Hematopoietic multipotent progenitor cell treated with erythropoietin and hydrocortisone succinate and interleukin-3 and kit ligand, for 8 days (in vitro differentiated cells): ENCODE measurements at regions not wholly inside any gene's neighbourhood (a gene's known extent, or its start where the extent isn't known, plus 50 kb on each side); places are given as distances from the start of the nearest gene placed in this dataset.
"Not testable (repeated sequence)": the region's sequence is repeated elsewhere in the genome, so short reads cannot be mapped to it uniquely, and the experiment has no call there.

ENCODE experiments used
- DNase-seq: peaks from one replicate; pipeline ENCODE4 v3.0.0-alpha.2; 2015

DNA sequence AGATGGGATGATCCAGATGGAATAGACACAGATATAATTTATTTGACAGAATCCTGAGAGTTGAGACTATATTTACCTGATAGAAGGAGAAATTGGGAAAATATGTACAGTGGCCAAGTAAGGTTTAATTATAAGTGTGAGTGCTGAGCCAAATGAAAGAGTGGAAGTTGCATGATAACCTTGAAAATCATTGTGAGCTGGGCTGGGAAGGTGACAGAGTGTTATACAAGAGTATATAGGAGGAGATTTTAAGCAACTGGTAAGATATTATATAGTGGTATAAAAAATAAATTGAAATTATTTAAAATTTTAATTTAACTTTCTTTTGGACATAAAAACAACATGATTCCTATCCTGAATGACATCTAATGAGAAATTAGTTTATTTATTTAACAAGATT is 340.8 kb downstream of the NUP35 start:
- no peak for DNase-seq

DNA sequence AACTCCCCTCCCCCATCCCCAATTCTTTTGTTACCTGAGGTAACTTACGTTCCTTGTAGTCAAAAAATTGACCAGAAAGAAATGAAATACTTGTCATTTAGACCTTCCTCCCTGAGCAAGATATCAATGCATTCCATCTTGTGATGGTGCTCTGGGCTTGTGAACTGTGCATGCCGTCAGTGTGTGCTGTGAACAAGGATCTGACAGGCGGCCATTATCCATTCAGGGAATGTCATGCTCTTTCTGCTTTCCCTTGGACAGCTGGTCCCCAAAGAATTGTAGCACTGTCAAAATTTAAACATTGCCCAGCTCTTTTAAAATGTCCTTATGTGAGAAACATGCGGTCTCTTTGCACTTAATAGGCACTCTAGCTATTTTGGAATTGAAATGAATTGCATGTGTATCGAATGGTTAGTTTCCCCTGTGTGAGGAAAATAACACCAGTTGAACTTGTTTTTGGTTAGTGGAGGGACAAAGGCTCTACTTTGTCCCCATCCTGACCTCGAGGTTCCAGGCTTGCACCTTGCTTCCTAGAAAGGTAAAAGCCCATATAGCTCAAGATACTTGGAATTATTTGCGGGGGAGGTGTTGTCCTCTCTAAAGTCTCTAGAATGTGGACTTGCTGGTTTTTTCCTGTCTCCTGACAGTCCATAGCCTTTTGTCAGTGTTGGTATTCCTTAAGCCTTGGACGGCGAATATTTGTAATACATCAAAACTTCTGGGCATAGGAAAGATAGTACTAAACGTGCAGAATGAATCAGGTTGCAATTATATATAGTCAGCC is 350.9 kb downstream of the NUP35 start:
- no peak for DNase-seq

DNA sequence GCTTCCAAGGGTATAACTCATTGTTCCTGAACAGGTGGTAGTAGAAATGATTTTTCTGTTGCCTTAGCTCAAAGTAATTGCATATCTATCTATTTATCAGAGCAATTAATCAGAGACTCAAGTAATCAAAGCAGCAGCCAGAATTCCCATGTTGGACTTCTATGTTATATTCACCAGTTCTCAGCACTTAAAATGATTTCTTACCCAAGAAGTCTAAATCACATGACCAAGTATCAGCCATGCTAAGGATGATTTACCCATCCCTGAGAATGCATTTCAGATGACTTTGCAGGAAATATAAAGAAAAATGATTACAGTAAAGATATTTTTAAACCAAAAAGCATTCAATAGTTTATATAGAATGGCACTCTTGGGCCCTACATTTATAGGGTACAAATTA is 352.2 kb downstream of the NUP35 start:
- DNase-seq = no peak

DNA sequence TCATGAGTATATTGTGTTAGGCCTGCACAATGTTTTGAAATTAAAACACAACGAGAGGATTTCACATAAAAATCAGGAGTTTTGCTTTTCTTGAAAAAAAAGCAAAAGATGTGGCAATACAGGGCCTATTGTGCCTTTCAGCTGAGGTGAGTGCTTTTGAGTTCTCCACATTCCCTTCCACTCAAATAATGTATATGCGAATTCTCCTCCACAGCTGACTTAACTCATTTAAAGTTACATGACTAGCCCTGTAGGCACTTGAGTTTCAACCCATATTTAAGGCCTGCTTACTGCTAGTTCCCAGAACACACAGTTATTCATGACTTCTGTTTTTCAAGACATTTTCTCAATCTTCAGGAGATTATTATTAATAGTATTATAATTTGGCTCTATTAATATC is 353.1 kb downstream of the NUP35 start:
- DNase-seq = no peak

DNA sequence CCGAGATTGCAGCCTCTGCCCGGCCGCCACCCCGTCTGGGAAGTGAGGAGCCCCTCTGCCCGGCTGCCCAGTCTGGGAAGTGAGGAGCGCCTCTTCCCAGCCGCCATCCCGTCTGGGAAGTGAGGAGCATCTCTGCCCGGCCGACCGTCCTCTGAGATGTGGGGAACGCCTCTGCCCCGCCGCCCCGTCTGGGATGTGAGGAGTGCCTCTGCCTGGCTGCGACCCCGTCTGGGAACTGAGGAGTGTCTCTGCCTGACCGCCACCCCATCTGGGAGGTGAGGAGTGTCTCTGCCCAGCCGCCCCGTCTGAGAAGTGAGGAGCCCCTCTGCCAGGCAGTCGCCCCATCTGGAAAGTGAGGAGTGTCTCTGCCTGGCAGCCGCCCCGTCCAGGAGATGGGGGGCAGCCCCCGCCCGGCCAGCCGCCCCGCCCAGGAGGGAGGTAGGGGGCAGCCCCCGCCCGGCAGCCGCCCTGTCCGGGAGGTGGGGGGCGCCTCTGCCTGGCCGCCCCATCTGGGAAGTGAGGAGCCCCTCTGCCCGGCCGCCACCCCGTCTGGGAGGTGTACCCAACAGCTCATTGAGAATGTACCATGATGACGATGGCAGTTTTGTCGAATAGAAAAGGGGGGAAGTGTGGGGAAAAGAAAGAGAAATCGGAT is 354.8 kb downstream of the NUP35 start:
- not testable (repeated sequence) for DNase-seq

DNA sequence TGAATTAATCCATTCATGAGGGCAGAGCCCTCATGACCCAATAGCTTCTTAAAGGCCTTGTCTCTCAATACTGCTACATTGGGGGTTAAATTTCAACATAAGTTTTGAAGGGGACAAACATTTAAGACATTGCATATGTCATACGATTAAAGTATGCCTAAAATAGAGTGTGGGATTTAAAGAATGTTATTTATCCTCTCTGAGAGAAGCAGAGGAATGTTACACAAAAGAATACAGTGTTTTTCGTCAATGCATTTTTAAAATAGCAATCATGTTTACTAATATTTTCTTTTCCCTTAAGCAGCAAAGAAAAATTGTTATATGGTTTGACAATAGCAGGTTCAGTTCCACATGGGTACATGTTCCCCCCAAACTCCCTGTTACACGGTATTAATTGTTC is 363.1 kb downstream of the NUP35 start:
- no peak for DNase-seq

DNA sequence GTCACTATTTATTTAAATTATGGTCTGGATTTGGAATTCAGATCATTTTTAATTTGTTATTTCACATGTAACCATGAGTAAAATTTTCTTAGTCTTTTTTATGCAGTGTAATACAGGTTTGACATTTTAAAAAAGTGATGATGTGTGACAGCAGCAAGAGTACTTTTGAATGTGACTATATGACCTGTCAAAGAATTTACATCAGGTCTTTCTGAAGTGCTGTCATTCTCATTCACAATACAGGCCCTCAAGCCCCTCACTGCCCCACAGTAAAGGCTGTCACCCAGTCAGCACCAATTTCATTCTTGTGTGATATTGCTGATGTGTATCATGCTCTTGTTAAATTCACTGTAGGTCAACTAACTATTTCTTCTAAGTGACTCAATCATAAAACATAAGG is 364.2 kb downstream of the NUP35 start:
- no peak for DNase-seq

DNA sequence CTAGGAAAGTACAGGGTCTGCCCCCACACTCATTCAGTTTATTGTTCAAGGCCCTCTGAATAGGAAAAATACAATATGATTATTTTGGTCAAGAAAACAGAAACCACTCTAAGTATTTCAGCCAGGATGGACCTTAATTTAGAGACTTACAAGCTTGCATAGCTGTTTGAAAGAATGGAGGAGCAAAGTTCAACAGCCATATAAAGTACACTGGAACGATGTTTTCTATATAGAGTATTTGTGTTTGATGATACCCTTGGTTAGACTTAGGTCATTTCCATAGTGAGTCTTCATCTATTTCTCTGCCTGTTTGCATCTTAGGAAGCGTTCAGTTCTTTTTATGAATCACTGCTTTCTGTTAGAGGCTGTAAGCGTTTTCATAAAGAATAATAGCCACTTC is 366.2 kb downstream of the NUP35 start:
- no peak for DNase-seq

DNA sequence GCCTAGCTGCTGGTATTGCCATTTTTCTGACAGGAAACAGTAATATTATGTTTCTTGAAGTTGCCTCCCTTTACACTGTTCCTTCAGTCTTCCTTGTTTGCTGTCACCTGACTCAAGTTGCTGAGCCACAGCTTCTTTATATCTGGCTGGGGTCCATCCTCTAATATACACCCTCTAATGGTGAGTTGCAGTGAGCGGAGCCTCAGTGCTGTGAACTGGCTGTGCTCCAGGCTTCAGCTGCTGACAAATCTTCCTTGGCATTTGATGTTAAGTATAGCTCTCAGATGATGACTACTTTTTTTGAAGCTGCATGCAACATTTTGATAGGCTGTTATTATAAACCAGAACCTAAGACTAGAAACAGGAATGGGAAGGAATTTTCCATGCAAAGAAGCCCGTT is 366.7 kb downstream of the NUP35 start:
- no peak for DNase-seq

DNA sequence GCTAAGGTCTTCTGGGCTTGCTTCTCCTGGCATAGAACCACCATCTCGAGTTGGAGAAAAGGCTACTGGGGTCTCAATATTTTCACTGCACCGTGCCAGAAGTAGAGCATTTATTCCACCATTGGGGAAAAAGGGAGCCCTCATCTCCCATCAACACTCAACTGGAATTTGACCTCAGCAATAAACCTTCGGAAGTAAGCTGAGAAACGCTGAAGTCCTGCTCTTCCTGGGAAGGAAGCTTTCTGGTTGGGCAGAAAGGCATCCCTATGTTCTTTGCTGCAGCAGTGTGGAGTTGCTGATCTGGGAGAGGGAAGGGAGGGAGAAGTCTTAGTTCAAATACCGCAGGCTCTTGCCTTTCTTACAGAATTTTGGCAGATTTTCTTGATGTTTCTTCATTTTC is 368.8 kb downstream of the NUP35 start:
- DNase-seq = no peak

DNA sequence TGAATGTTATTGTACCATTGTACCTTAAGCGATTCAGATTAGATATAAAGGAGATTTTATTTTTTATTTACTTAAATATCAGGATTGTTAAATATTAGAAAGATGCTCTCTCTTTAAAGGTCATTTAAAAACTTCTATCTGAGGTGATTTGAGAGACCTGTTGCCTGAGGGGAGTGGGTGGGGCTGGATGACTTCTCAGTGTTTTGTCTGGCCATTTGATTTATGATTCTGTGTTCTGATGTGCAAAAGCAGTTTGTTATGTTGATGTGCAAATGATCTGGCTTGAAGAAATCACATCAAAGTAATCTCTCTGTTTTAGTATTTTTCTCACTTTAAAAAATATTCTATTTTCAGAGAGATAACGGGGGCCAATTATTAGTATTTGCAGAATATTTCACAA is 370.8 kb downstream of the NUP35 start:
- DNase-seq = no peak

DNA sequence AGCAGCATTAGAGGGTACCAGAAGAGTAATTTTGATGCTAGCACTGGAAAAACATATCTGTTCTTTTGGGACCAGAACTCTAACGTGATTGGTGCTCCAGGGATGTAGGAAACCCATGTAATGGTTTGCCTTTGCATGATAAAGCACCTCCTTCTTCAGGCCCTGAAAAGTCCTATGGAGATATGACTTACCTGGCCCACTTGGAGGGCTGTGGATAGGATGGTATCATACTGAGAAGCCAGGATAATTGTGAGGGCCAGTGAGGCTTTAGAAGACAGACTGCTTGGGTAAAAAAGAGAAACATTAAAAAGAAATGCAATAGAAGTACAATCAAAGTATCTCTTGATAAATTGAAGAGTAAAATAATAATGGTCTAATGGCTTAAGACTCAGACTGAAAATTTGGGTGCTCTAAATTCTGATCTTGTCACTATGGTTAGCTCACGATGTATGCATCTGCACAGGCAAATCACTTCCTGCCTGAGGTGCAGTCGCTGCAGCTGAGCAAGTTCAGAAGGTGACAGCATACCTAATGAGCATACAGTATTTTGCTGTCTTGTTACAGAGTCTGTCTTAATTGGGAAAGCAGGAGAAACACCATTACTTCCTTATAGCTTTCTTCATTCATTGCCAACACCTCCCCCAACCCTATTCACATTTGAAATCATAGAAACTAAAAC is 371.5 kb downstream of the NUP35 start:
- DNase-seq = no peak

DNA sequence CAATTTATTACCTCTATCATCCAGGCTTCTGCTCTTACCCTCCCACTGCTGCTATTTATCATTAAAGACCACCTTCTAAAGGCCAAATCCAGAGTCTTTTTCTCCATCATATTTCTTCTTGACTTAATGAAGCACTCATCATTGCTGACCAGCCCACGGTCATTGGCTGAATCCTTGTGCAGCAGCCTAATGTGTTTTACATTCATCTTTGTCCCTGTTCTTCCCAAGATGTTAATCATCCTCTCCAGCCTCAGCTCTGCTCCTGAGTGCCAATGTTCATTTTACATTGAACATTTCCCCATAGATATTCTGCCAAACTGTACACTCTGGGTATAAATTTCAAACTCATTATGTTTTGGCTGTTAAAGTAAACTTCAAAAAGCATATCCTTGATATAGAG is 373.6 kb downstream of the NUP35 start:
- no peak for DNase-seq

DNA sequence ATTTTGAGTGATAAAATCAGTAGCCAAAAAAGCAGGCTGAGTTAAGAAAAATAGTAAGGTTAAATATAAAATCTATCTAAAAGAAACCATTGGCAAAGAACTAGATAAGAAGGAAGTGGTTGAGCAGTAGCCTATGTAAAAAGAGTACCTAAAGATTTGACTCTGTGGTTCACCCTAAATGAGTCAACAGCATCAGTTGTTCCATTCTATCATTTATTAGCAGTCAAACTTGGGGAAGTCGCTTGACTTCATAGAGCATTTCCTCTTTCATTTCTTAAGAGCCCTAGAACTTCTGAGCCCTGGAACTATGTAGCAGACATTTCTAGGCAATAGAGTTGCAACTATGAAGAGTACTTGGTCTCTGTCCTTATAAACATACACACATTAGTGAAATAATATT is 381.7 kb downstream of the NUP35 start:
- no peak for DNase-seq

DNA sequence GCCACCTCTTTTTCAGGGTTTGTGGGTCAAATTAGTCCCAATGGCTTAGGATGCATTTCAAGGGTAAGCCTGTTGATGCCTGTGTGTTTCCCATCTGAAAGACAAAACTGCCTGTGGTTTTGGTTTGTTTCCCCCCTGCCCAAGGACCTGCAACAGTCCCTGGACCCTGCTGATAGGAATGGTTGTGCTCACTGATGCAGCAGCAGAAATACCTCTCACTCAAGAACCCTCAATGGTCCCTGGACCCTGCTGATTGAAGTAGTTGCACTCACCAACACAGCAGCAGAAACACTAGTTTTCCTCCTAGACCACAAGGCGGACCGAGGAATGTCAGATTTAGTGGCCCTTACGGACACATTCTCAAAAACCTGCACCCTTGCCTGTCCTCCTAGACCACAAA is 386.9 kb downstream of the NUP35 start:
- no peak for DNase-seq

DNA sequence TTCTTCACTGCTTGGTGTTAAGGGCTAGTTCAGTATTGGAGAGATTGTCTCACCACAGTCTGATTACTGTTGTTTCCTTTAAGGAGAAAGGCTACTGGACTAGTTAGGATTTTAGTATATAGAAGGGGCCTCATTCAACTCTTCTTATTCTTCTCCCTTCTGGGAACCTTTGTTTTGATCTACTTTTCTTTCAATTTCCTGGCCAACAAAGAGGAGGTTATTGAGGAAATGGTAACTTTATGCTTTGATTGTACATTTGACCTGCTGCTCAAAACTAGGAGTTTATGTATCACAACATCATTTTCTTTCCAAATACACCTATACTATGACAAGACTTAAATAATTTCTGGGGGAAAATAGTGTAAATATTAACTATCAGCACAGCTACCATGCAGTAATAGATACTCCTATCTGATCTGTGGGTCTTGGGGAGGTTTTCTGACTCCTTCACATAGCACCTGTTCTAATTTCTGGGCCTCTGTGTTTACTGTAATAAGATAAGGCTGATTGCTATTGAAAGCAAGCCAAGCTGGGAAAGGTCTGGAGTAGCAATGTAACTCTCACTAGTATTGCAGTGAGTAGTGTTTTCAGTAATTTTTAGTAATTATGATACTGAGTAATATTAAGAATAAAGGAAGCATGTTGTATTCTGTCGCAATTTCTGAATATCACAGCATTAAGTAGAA is 395.3 kb downstream of the NUP35 start:
- DNase-seq = no peak

DNA sequence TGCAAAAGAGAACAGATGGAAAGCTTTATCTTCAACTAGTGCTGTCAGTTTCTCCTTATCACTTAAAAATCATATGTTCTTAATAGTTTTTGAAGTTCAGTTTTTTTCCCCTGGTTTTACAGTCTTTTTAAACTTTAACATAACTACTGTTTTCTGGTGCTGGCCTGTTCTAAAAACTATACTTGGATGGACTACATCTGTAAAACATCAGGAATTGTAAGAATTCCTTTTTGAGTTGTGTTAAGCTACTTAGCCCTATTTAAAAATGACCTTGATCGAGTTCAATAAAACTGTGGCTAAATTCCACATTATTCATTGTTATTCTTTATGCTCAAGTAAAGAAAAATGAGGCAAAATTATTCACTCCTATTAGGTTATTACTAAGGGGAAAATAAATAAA is 397.7 kb downstream of the NUP35 start:
- no peak for DNase-seq

DNA sequence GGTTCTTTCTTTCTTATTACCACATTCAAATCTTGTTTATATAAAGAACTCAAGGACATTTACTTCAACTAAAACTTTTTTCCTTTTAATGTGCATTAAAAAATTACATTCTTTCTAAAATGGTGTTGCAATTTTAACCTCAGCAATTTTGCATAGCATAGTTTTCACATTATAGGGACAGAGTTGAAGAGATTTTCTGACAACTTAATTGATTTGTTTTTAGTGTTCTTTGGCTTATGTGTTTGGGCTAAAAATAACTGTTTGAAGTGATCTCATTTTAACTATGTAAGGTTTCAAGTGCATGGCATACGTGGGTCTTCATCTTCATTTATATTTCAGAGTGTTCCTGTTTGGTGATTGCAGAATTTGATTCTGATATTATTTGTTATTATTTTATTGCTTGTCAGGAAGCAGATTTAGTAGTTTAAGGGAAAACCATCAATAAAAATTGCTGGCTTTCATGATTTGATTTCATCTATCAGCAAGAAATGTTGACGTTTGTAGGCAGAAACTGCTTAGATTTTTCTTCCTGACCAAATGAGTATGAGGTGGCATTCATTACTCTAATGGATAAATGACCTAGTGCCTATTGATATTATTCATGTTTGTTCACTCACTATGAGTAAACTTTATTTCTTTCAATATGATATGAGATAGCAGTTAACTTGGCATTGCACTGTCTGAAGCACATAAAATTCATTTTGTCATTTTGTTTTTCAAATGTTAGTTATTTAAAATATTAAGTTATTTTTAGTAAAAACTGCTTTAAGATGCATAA is 398.4 kb downstream of the NUP35 start:
- DNase-seq = no peak

DNA sequence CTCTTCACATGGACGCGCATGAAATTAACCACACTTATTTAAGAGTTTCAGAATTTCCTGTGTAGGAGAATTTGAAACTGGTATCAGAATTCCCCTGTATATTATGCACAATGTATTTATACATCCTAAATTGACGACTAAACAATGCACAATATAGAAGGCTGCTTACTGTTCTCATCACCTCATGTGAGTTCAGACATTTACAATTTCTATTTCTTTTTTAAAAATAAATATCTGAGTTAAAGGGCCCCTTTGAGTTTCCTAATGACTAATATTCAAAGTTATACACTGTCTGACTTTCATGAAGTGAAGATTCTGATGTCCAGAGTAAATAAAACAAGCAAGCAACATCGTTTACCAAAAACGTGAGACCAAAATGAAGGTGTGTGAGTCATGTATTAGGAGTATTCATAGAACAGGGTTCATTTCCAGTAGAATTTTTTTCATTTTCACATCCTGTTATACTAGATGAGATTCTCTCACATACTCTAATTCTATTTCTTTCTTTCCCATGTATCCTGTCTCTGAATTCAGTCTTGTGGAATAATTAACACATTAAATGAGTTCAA is 406.2 kb downstream of the NUP35 start:
- no peak for DNase-seq

DNA sequence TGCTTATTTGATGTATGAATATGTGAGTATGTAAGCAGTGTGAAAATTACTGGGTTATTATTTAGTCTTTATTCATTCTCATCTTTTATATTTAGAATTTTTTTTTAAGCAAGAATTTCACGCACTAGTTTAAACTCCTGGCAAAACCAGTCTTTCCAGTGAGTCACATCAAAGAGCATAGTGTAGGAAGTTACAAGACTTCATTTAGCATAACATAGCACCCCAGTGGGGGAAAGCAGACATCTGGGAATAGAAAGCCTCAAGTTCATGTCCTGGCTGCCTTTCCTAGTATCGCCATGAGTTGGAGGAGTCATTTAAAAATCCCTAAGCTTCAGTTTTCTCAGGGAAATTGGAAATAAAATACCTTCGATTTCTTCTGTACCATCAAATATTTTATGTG is 408.3 kb downstream of the NUP35 start:
- no peak for DNase-seq

DNA sequence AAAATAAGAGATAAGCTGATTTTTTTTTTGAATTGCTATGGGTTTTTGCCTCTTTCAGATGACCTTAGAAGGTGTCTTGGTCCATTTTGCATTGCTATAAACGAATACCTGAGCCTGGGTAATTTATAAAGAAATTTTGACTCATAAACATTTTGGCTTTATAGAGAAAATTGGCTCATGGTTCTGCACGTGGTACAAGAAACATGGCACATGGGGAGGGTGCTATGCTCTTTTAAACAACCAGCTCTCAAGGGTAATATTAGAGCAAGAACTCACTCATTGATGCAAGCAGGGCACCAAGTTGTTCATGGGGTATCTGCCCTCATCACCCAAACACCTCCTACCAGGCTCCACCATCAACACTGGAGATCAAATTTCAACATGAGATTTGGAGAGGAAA is 408.8 kb downstream of the NUP35 start:
- DNase-seq = no peak

DNA sequence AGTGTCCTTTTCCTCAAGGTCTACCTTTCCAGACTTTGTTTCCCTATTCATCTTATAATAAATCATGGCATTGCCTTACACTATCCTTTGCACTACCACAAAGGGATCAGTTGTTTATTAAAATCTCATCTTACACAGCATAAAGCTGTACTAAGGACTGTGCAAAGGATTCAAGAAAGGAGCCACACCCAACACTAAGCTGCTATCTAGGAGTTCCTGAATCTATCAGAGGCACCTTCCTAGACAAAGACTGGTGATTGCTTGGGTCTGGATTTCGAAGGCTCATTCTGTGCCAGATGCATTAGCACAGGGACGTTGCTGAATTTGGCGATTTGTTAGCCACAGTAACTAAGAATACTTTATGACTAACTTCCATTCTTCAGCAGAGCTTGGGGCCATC is 412.0 kb downstream of the NUP35 start:
- no peak for DNase-seq

DNA sequence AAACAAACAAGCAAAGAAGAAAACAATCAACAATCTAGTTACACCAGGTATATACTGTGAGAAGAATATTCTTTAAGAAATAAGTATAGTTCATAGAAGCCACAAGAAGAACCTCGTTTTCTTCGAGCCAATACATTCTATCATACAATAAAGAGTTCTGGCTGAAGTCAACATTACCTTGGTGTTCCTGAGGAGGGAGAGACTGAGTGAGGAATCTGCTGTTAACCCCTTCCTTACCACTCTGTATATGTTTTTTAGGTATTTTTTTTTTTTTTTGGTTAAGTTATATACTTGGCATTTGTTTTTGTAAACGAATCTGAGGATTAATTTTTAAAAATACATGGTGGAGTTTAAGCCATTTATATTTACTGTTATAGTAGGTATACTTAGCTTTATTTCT is 412.5 kb downstream of the NUP35 start:
- no peak for DNase-seq
